ENCODE measurements at regions not wholly inside any gene's neighbourhood (a gene's known extent, or its start where the extent isn't known, plus 50 kb on each side); places are given as distances from the start of the nearest gene placed in this dataset.

DNA sequence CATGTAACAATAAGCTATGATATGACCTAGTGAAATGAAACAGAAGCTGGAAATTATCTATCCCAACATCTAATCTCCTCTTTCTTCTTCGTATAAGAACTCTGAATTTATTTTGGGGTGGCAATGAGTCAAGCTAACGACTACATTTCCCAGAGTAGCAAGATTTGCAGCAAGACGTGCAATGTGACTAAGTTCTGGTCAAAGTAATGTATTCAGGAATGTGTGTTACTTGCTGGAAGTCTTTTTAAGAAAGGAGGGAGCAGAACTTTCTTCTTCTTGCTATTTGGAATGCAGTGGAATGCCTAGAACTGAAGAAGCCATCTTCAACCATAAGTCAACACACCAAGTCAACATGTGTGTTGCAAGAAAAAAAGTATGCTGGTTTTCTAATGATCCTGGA, 406.6 kb upstream of the MEF2C start:
- TF ChIP-seq CTCF (IDR thresholded peaks at IDR 0.05) (no peak), POLR2A (IDR thresholded peaks at IDR 0.05) (no peak)
